ENCODE measurements at regions not wholly inside any gene's neighbourhood (a gene's known extent, or its start where the extent isn't known, plus 50 kb on each side); places are given as distances from the start of the nearest gene placed in this dataset.
A peak's percentile ranks its signal among the peaks of the same experiment; 100 is the strongest.

DNA sequence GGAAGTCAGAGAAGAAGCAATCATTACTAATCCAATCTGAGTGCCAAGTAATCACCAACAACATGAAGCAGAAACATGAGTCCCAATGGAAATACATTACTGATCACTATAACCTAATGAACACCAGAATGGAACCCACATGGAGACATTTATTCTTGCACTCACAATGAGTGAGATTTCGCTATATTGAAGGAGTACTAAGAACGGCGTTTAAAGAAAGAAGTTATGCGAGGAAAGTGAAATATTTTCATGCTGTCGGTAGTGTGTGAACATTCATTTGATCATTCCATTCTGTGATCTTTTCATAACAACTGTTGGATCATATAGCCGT is 181.1 kb downstream of the IRS1 start:
- no peaks in the 10 kb centered on the region for H3K27me3 Mint-ChIP-seq (ENCODE audit: unreplicated experiment)
- H3K27ac Mint-ChIP-seq (ENCODE audit: unreplicated experiment): peak overlapping the region; percentile 89
- no peak overlapping the region for H3K4me3 Mint-ChIP-seq (ENCODE audit: unreplicated experiment)
- no peaks in the 10 kb centered on the region for H3K36me3 Mint-ChIP-seq (ENCODE audit: unreplicated experiment)
- peaks cover 5% of the 10 kb centered on the region for H3K9me3 Mint-ChIP-seq (ENCODE audit: unreplicated experiment)
- TF ChIP-seq, protein P1, sequence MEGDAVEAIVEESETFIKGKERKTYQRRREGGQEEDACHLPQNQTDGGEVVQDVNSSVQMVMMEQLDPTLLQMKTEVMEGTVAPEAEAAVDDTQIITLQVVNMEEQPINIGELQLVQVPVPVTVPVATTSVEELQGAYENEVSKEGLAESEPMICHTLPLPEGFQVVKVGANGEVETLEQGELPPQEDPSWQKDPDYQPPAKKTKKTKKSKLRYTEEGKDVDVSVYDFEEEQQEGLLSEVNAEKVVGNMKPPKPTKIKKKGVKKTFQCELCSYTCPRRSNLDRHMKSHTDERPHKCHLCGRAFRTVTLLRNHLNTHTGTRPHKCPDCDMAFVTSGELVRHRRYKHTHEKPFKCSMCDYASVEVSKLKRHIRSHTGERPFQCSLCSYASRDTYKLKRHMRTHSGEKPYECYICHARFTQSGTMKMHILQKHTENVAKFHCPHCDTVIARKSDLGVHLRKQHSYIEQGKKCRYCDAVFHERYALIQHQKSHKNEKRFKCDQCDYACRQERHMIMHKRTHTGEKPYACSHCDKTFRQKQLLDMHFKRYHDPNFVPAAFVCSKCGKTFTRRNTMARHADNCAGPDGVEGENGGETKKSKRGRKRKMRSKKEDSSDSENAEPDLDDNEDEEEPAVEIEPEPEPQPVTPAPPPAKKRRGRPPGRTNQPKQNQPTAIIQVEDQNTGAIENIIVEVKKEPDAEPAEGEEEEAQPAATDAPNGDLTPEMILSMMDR (IDR thresholded peaks at IDR 0.05): no peak
- no peak for DNase-seq (ENCODE audit: extremely low spot score, unreplicated experiment)
- peaks cover 20% of the 10 kb centered on the region for H3K4me1 Mint-ChIP-seq (ENCODE audit: unreplicated experiment)

- peaks cover 5% of the 10 kb centered on the region for H3K9me3 Mint-ChIP-seq (ENCODE audit: unreplicated experiment)
Measured at GRCh38 chr2:226615891-226616290, 183.7 kb downstream of the IRS1 start.

GRCh38 chr2:226611944-226612318 is 187.7 kb downstream of the IRS1 start:
- TF ChIP-seq, protein P1 (IDR thresholded peaks at IDR 0.05): no peak
- peaks cover 15% of the 10 kb centered on the region for H3K4me1 Mint-ChIP-seq (ENCODE audit: unreplicated experiment)
- no peaks in the 10 kb centered on the region for H3K36me3 Mint-ChIP-seq (ENCODE audit: unreplicated experiment)
- no peaks in the 10 kb centered on the region for H3K27me3 Mint-ChIP-seq (ENCODE audit: unreplicated experiment)
- H3K9me3 Mint-ChIP-seq (ENCODE audit: unreplicated experiment): no peaks in the 10 kb centered on the region
- no peak overlapping the region for H3K27ac Mint-ChIP-seq (ENCODE audit: unreplicated experiment)
- no peak for DNase-seq (ENCODE audit: extremely low spot score, unreplicated experiment)
- no peak overlapping the region for H3K4me3 Mint-ChIP-seq (ENCODE audit: unreplicated experiment)

More at GRCh38 chr2:226615891-226616290, 183.7 kb downstream of the IRS1 start:
- DNase-seq (ENCODE audit: extremely low spot score, unreplicated experiment): no peak
- Mint-ChIP-seq H3K4me3 (ENCODE audit: unreplicated experiment) (no peak overlapping the region), H3K36me3 (ENCODE audit: unreplicated experiment) (no peaks in the 10 kb centered on the region), H3K4me1 (ENCODE audit: unreplicated experiment) (peaks cover 19% of the 10 kb centered on the region), H3K27ac (ENCODE audit: unreplicated experiment) (no peak overlapping the region), H3K27me3 (ENCODE audit: unreplicated experiment) (no peaks in the 10 kb centered on the region)
- TF ChIP-seq, protein P1 (IDR thresholded peaks at IDR 0.05): no peak

- H3K9me3 Mint-ChIP-seq (ENCODE audit: unreplicated experiment): no peaks in the 10 kb centered on the region
- no peak overlapping the region for H3K4me3 Mint-ChIP-seq (ENCODE audit: unreplicated experiment)
- H3K36me3 Mint-ChIP-seq (ENCODE audit: unreplicated experiment): no peaks in the 10 kb centered on the region
- peaks cover 15% of the 10 kb centered on the region for H3K4me1 Mint-ChIP-seq (ENCODE audit: unreplicated experiment)
- H3K27me3 Mint-ChIP-seq (ENCODE audit: unreplicated experiment): no peaks in the 10 kb centered on the region
- TF ChIP-seq, protein P1 (IDR thresholded peaks at IDR 0.05): no peak
- H3K27ac Mint-ChIP-seq (ENCODE audit: unreplicated experiment): no peak overlapping the region
- no peak for DNase-seq (ENCODE audit: extremely low spot score, unreplicated experiment)
Measured at GRCh38 chr2:226611196-226611943, 188.2 kb downstream of the IRS1 start.

DNA sequence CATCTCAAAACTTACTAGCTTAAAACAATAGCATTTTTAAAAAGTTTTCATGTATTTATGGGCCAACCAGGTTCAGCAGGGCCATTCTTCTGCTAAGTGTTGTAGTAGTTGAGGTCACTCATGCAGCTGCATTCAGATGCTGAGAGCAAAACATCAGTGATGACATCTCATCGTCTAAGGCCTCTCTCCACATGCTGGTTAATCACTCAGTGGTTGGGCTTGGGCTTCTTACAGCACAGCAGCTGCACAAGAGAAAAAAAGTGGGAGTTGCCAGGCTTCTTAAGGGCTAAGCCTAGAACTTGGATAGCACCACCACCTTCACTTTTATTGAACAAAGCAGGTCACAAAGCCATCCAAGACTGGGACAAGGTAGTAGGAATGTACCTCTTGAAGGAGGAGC is 190.3 kb downstream of the IRS1 start:
- H3K9me3 Mint-ChIP-seq (ENCODE audit: unreplicated experiment): no peaks in the 10 kb centered on the region
- H3K27me3 Mint-ChIP-seq (ENCODE audit: unreplicated experiment): no peaks in the 10 kb centered on the region
- TF ChIP-seq, protein P1 (IDR thresholded peaks at IDR 0.05): no peak
- no peaks in the 10 kb centered on the region for H3K36me3 Mint-ChIP-seq (ENCODE audit: unreplicated experiment)
- peaks cover 15% of the 10 kb centered on the region for H3K4me1 Mint-ChIP-seq (ENCODE audit: unreplicated experiment)
- H3K27ac Mint-ChIP-seq (ENCODE audit: unreplicated experiment): peak overlapping the region; percentile 7
- no peak overlapping the region for H3K4me3 Mint-ChIP-seq (ENCODE audit: unreplicated experiment)
- no peak for DNase-seq (ENCODE audit: extremely low spot score, unreplicated experiment)

Measured in osteocyte (in vitro differentiated cells).